ENCODE measurements at regions not wholly inside any gene's neighbourhood (a gene's known extent, or its start where the extent isn't known, plus 50 kb on each side); places are given as distances from the start of the nearest gene placed in this dataset.

GRCh38 chr17:6245301-6246177 is 175.4 kb downstream of the WSCD1 start:
- no peak for DNase-seq
- TF ChIP-seq POLR2A (IDR thresholded peaks at IDR 0.05) (no peak), CTCF (IDR thresholded peaks at IDR 0.05) (no peak)
- H3K27ac ChIP-seq = no peak overlapping the region
- H3K36me3 ChIP-seq = no peaks in the 10 kb centered on the region
- no peak overlapping the region for H3K4me3 ChIP-seq (replicated peaks in 1 of 3)
- H3K9me3 ChIP-seq = no peaks in the 10 kb centered on the region
- 72 to 74% methylated on average over 8 of the region's 8 CpGs for WGBS, 2 donors
- intact Hi-C loops (cut with DNase I) = no loop called here
- H3K27me3 ChIP-seq = no peaks in the 10 kb centered on the region
- no peaks in the 10 kb centered on the region for H3K4me1 ChIP-seq

GRCh38 chr17:6244796-6245195 is 174.6 kb downstream of the WSCD1 start:
- no peak for DNase-seq
- no peak overlapping the region for H3K27ac ChIP-seq
- H3K4me1 ChIP-seq = no peaks in the 10 kb centered on the region
- H3K9me3 ChIP-seq = no peaks in the 10 kb centered on the region
- TF ChIP-seq POLR2A (IDR thresholded peaks at IDR 0.05) (no peak), CTCF (IDR thresholded peaks at IDR 0.05) (no peak)
- H3K36me3 ChIP-seq = no peaks in the 10 kb centered on the region
- H3K27me3 ChIP-seq = no peaks in the 10 kb centered on the region
- H3K4me3 ChIP-seq (replicated peaks in 1 of 3) = no peak overlapping the region
- 38 to 49% methylated on average over 4 of the region's 4 CpGs for WGBS, 2 donors
- intact Hi-C loops (cut with DNase I) = no loop called here

GRCh38 chr17:6244253-6244652 is 174.1 kb downstream of the WSCD1 start:
- intact Hi-C loops (cut with DNase I) = no loop called here
- Histone ChIP-seq H3K27me3 (no peaks in the 10 kb centered on the region), H3K9me3 (no peaks in the 10 kb centered on the region), H3K36me3 (no peaks in the 10 kb centered on the region), H3K27ac (no peak overlapping the region), H3K4me3 (replicated peaks in 1 of 3) (no peak overlapping the region), H3K4me1 (no peaks in the 10 kb centered on the region)
- no peak for DNase-seq
- 39 to 43% methylated on average over 5 of the region's 5 CpGs for WGBS, 2 donors
- TF ChIP-seq POLR2A (IDR thresholded peaks at IDR 0.05) (no peak), CTCF (IDR thresholded peaks at IDR 0.05) (no peak)

- intact Hi-C loops (cut with DNase I) = no loop called here
These were observed 173.0 kb downstream of the WSCD1 start for GRCh38 chr17:6243186-6243585.

More at GRCh38 chr17:6243186-6243585, 173.0 kb downstream of the WSCD1 start:
- Histone ChIP-seq H3K4me3 (replicated peaks in 1 of 3) (no peak overlapping the region), H3K4me1 (no peaks in the 10 kb centered on the region), H3K27me3 (no peaks in the 10 kb centered on the region), H3K36me3 (no peaks in the 10 kb centered on the region), H3K27ac (no peak overlapping the region), H3K9me3 (no peaks in the 10 kb centered on the region)
- TF ChIP-seq POLR2A (IDR thresholded peaks at IDR 0.05) = no peak
- no peak for TF ChIP-seq CTCF (IDR thresholded peaks at IDR 0.05)
- no peak for DNase-seq

Data from thyroid gland (tissue), 4 donors.